GM21825 (cell line): ENCODE measurements at regions not wholly inside any gene's neighbourhood (a gene's known extent, or its start where the extent isn't known, plus 50 kb on each side); places are given as distances from the start of the nearest gene placed in this dataset.
"Not testable (repeated sequence)": the region's sequence is repeated elsewhere in the genome, so short reads cannot be mapped to it uniquely, and the experiment has no call there.

Source experiments
- ATAC-seq: cut with Tn5 transposase; IDR thresholded peaks from one replicate; pipeline ENCODE4 v1.9.1; 2021; ENCODE audit warnings: mild to moderate bottlenecking, moderate library complexity; ENCODE audit not compliant: unreplicated experiment

GRCh38 chr13:73162912-73163911 lies 104.4 kb downstream of the KLF5 start:
- no peak for ATAC-seq

- not testable (repeated sequence) for ATAC-seq
These were observed 101.7 kb downstream of the KLF5 start for GRCh38 chr13:73160371-73161031.

- ATAC-seq: no peak
These were observed 100.0 kb downstream of the KLF5 start for GRCh38 chr13:73158851-73159250.

GRCh38 chr13:73157031-73157430 lies 98.2 kb downstream of the KLF5 start:
- ATAC-seq: no peak

GRCh38 chr13:73146707-73147106 lies 87.9 kb downstream of the KLF5 start:
- no peak for ATAC-seq

- ATAC-seq: no peak
These were observed 83.3 kb downstream of the KLF5 start for GRCh38 chr13:73142071-73142470.

- ATAC-seq: no peak
These were observed 82.5 kb downstream of the KLF5 start for GRCh38 chr13:73141292-73141771.

- no peak for ATAC-seq
These were observed 82.0 kb downstream of the KLF5 start for GRCh38 chr13:73140801-73141200.

GRCh38 chr13:73138638-73139491 lies 80.1 kb downstream of the KLF5 start:
- no peak for ATAC-seq

- no peak for ATAC-seq
These were observed 79.5 kb downstream of the KLF5 start for GRCh38 chr13:73138276-73138637.

- no peak for ATAC-seq
These were observed 78.0 kb downstream of the KLF5 start for GRCh38 chr13:73136776-73137175.

- ATAC-seq: no peak
These were observed 74.7 kb downstream of the KLF5 start for GRCh38 chr13:73133531-73133930.

- ATAC-seq: no peak
These were observed 72.4 kb downstream of the KLF5 start for GRCh38 chr13:73131247-73131646.

- ATAC-seq: no peak
These were observed 70.2 kb downstream of the KLF5 start for GRCh38 chr13:73129023-73129422.
